ENCODE measurements at regions not wholly inside any gene's neighbourhood (a gene's known extent, or its start where the extent isn't known, plus 50 kb on each side); places are given as distances from the start of the nearest gene placed in this dataset.

GRCh38 chr18:71008257-71008656 is 719.4 kb downstream of the SOCS6 start:
- in situ Hi-C loops (cut with HindIII; ENCODE audit: extremely low pct_ligation_motif_present, low pct_unique_long_range_greater_than_20kb) = no loop called here
- no peak overlapping the region for H3K27ac ChIP-seq (ENCODE audit: extremely low read length, insufficient read depth, low read length)
- no peak overlapping the region for H3K9ac ChIP-seq (ENCODE audit: insufficient read depth, low read depth, low read length)
- intact Hi-C loops (cut with micrococcal nuclease; ENCODE audit: unreplicated experiment) = no loop called here
- H3K4me2 ChIP-seq (ENCODE audit: low read depth, low read length) = no peak overlapping the region
- H4K20me1 ChIP-seq (ENCODE audit: insufficient read depth, low read length) = no peaks in the 10 kb centered on the region
- no peaks in the 10 kb centered on the region for H3K36me3 ChIP-seq (replicated peaks in 1 of 2; ENCODE audit: control insufficient read depth in 1 of 2, insufficient read depth in 2 of 2, low read length in 2 of 2)
- no peak for TF ChIP-seq RAD21 (CRISPR knock-in tag; IDR thresholded peaks at IDR 0.05)
- no peak for TF ChIP-seq ZNF850 (CRISPR knock-in tag; conservative IDR thresholded peaks at IDR 0.05)
- no peak for TF ChIP-seq ZNF672 (CRISPR knock-in tag; IDR thresholded peaks at IDR 0.05)
- no peak for TF ChIP-seq MYPOP (CRISPR knock-in tag; IDR thresholded peaks at IDR 0.05)
- H3K79me2 ChIP-seq (ENCODE audit: insufficient read depth, low read length) = no peaks in the 10 kb centered on the region
- no peak for FAIRE-seq
- ChIA-PET POLR2A (no interaction called here), CTCF (ENCODE audit: low intra/inter-chr PET ratio, low total read pairs) (no interaction called here)
- H2AFZ ChIP-seq (ENCODE audit: low read length) = no peak overlapping the region
- DNase-seq (ENCODE audit: low spot score) = no peak
- BruUV-seq (replicated peaks) = no TSS peak
- H3K27me3 ChIP-seq (ENCODE audit: control insufficient read depth in 1 of 2, insufficient read depth in 2 of 2, low read length in 2 of 2) = no peaks in the 10 kb centered on the region
- no peaks in the 10 kb centered on the region for H3K9me3 ChIP-seq (ENCODE audit: low read length)
- no peak for ATAC-seq
- 0% methylated on average over 3 of the region's 3 CpGs for WGBS (ENCODE audit: low lambda C conversion rate)
- no peaks in the 10 kb centered on the region for H3K4me1 ChIP-seq (ENCODE audit: insufficient read depth, low read length)
- no peak overlapping the region for H3K4me3 ChIP-seq (replicated peaks in 1 of 3; ENCODE audit: insufficient read depth in 1 of 3, low read depth in 2 of 3, low read length in 3 of 3)

GRCh38 chr18:71001597-71001996 is 712.8 kb downstream of the SOCS6 start:
- ATAC-seq (no peak), FAIRE-seq (no peak), DNase-seq (ENCODE audit: low spot score) (no peak)
- Histone ChIP-seq H3K27me3 (ENCODE audit: control insufficient read depth in 1 of 2, insufficient read depth in 2 of 2, low read length in 2 of 2) (no peaks in the 10 kb centered on the region), H3K9me3 (ENCODE audit: low read length) (no peaks in the 10 kb centered on the region), H3K36me3 (replicated peaks in 1 of 2; ENCODE audit: control insufficient read depth in 1 of 2, insufficient read depth in 2 of 2, low read length in 2 of 2) (no peaks in the 10 kb centered on the region), H3K4me3 (replicated peaks in 1 of 3; ENCODE audit: insufficient read depth in 1 of 3, low read depth in 2 of 3, low read length in 3 of 3) (no peak overlapping the region), H3K79me2 (ENCODE audit: insufficient read depth, low read length) (no peaks in the 10 kb centered on the region), H4K20me1 (ENCODE audit: insufficient read depth, low read length) (no peaks in the 10 kb centered on the region), H3K4me1 (ENCODE audit: insufficient read depth, low read length) (no peaks in the 10 kb centered on the region), H3K9ac (ENCODE audit: insufficient read depth, low read depth, low read length) (no peak overlapping the region), H2AFZ (ENCODE audit: low read length) (no peak overlapping the region), H3K4me2 (ENCODE audit: low read depth, low read length) (no peak overlapping the region), H3K27ac (ENCODE audit: extremely low read length, insufficient read depth, low read length) (no peak overlapping the region)
- intact Hi-C loops (cut with micrococcal nuclease; ENCODE audit: unreplicated experiment) (no loop called here), in situ Hi-C loops (cut with HindIII; ENCODE audit: extremely low pct_ligation_motif_present, low pct_unique_long_range_greater_than_20kb) (no loop called here)
- no TSS peak for BruUV-seq (replicated peaks)
- CTCF ChIA-PET (ENCODE audit: low intra/inter-chr PET ratio, low total read pairs) = no interaction called here
- POLR2A ChIA-PET = no interaction called here
- WGBS (ENCODE audit: low lambda C conversion rate) = 0% methylated on average over 2 of the region's 2 CpGs
- TF ChIP-seq ZBTB34 (CRISPR knock-in tag; IDR thresholded peaks at IDR 0.05) = no peak
- TF ChIP-seq ZNF260 (CRISPR knock-in tag; IDR thresholded peaks at IDR 0.05; ENCODE audit: borderline replicate concordance, low read depth) = no peak
- no peak for TF ChIP-seq ZFYVE20 (CRISPR knock-in tag; IDR thresholded peaks at IDR 0.05; ENCODE audit: borderline replicate concordance, low read depth)
- TF ChIP-seq MIER2 (CRISPR knock-in tag; IDR thresholded peaks at IDR 0.05) = no peak
- no peak for TF ChIP-seq ZNF510 (CRISPR knock-in tag; IDR thresholded peaks at IDR 0.05; ENCODE audit: low read depth)

Data from HepG2 (cell line).